Activated CD8-positive, alpha-beta memory T cell treated with anti-CD3 and anti-CD28 coated beads, Interleukin-2, amount 50 U/mL, for 48 hours (primary cell): ENCODE measurements at regions not wholly inside any gene's neighbourhood (a gene's known extent, or its start where the extent isn't known, plus 50 kb on each side); places are given as distances from the start of the nearest gene placed in this dataset.

Source experiments
- DNase-seq: peaks from one replicate; pipeline ENCODE4 v3.0.0-alpha.2; 2020

DNA sequence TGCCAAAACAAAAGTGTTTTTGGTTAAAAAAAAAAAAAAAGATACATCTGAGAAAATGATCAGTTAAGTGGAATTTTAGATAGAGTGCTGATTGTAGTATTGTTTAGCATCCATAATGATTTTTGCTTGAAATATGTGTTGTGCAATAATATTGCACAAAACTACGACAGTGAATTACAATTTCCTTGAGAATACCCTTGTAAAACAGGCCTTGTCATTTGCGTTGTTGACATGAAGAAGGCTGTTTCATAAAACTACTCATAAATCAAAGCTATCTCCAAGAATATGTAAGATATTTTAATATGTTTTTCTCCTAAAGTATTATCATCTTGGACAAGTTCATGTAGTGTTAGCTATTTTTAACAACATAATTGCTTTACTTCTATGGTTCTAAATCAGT lies 1077.0 kb downstream of the LRFN5 start:
- DNase-seq: no peak

DNA sequence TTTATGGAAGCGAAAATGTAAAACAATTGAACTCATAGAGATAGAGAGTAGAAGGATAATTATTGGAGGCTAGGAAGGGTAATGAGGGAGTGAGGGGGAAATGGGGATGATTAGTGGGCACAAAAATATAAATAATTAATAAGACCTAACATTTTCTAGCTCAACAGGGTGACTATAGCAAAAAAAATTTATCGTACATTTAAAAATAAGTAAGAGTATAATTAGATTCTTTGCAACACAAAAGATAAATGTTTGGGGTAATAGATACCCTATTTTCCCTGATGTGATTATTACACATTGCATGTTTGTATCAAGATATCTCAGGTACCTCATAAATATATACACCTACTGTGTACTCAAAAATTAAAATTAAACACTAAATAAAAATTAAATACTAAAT lies 1070.0 kb downstream of the LRFN5 start:
- no peak for DNase-seq

DNA sequence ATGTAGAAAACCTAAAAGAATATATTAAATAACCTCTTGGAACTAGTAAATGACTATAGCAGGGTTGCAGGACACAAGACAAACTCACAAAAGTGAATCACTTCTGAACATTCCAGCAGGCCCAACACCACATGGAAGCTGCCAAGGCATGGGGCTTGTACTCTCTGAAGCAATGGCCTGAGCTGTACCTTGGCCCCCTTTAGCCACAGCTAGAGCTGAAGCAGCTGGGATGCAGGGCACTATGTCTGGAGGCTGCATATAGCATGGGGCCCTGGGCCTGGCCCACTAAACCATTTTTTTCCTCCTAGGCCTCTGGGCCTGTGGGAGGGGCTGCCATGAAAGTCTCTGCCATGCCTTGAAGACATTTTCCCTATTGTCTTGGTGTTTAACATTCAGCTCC lies 1067.3 kb downstream of the LRFN5 start:
- no peak for DNase-seq

DNA sequence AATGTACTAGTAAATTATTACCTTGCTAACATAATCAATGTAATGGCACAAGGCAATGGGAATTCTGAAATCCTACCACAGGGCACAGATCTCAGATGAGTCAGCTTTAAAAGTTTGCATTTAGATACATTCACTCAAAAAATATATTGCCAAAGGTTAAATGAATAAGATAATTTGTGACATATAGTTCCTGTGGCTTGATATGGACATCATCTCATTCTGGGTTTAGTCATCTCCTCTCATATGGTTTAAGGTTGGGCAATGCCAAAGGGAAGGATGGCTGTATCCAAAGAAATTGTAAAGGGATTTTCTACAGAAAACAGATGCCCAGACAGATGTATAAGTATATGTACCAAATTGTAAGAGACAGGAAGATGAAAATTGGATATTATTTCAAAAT lies 1065.0 kb downstream of the LRFN5 start:
- no peak for DNase-seq

DNA sequence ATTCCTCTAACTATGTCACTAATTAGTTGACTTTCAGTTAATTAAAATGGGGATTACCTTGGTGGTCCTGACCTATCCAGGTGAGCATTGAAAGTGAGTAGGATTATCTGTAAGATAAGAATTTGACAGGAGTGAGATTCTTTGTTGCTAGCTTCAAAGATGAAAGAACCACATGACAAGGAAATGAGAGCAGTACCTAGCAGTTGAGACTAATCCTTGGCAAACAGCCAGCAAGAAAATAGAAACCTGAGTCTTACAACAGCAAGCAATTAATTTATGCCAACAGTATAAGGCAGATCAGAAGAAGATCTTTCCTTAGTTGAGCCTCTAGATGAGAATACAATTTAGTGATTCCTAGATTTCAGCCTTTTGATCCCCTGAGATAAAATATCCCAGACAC lies 1058.4 kb downstream of the LRFN5 start:
- no peak for DNase-seq

DNA sequence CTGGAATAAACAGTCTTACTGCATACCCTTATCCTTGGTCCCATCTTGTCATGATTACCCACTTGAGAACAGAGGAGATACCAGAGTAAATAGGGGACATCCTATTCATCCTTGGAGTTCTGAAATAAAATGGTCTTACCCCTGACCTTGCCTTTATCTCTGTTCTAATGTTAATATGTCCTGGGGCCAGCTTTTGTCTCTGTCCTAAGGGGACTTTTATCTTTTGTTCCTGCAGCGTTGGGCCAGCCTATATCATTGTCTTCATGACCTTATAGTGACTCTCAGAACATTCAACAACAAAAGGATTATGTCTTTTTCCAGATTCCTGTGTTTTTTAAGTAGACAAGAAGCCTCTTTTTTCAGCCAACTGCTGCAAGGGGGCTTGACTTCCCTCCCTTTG lies 1057.5 kb downstream of the LRFN5 start:
- DNase-seq: no peak

DNA sequence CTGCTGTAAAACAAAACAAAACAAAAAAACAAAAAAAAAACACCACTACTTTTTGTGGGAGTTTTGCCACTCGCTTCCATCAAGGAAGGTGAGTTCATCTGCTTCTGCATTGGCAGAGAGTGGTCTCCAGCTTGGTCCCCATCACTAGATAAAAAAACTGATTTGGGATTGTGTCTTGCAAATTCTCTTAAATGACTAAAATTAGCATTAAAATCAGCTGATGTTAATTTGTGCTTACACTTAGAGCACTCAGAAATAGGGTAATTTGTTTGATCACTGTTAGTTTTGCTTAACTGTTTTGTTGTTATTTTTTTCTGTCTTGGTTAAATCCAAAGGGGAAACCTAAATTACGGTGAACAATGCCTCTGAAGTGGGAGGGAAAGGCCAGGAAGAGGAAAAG lies 1048.0 kb downstream of the LRFN5 start:
- no peak for DNase-seq

DNA sequence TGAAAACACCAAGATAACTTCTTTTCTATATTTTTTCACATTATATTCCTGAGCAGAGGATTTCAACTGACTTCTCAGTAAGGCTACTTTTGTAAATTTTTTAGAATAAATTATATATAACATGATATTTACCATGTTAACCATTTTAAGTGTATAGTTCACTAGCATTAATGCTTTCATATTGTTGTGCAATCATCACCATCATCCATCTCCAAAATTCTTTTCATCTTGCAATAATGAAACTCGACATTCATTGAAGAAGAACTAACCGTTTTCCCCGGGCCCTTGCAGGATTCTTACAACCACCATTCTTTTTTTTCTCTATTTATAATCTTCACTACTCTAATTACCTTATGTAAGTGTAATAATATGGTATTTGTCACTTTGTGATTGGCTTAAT lies 1036.1 kb downstream of the LRFN5 start:
- no peak for DNase-seq

DNA sequence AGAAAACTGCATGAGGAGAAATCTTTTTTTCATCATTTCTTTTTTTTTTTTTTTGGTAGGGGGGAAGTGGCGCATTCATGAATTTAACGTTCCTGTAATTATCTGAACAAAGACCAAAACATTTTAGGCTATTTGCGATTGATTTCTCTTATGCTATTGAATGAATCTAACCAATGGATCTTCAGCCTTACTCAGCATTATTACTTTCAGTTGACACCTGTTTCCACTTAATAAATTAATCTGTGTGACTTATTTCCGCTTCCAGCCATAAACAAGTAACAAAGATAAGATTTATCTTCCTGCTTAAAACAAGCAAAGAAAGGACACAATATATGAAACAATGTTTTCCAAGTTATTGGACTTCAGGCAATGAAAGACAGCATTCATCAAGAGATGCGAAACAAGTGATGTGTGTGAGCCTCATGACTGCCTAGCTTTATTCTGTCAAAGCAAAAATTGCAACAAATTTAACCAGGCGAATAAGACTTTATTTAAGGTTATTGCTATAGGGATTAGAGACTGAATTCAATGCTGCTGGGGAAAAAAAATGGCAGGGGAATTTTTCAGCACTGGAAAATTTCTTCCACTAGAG lies 1026.9 kb downstream of the LRFN5 start:
- DNase-seq: no peak

DNA sequence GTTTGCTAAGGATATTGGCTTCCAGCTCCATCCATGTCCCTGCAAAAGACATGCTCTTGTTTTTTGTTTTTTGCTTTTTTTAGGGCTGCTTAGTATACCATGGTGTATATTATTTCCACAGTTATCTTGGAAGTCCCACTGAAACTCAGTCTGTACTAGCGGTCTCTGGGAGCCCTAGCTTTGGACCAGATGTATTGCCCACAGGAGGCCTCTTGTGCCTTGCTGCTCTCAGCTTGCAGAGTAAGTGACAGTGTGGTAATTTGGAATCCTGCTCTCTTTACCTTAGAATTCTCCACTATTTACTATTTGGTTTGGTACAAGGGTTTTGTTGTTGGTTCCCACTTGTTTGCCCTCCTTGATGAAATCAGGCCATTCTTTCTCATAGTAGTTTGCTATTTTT lies 1022.9 kb downstream of the LRFN5 start:
- DNase-seq: no peak

DNA sequence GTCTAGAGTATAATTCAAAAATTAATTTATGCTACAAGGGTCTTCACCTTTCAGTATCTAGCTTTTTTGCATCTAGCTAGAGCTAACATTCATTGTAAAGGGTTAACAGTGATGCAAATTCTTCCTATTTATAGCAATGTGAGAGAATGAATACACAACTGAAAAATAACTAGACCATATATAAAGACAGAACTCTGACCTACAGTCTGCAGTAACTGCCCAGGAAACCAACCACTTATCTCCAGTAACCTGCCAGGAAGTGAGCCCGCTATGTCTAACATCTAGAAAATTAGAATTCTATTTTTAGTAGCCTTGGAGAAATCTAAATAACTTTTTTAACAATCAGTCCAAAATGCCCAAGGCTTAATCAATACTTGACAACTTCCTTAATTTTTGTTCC lies 1021.9 kb downstream of the LRFN5 start:
- no peak for DNase-seq

DNA sequence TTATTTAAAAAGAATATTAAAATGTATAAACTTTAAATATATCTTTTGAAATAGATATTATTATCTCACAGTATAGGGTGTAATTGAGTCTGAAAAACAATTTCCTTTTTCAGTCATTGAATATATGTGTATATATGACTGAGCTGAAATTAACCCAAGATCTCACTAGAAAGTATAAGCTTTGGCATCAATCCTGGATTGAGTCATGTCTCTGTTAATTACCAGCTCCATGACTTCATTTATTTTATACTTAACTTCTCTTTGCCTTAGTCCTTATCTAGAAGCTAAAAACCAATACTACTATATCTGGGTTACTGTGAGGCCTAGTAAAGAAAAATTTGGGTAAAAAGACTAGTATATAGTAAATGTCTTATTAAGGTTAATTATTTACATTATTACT lies 1020.3 kb downstream of the LRFN5 start:
- no peak for DNase-seq

DNA sequence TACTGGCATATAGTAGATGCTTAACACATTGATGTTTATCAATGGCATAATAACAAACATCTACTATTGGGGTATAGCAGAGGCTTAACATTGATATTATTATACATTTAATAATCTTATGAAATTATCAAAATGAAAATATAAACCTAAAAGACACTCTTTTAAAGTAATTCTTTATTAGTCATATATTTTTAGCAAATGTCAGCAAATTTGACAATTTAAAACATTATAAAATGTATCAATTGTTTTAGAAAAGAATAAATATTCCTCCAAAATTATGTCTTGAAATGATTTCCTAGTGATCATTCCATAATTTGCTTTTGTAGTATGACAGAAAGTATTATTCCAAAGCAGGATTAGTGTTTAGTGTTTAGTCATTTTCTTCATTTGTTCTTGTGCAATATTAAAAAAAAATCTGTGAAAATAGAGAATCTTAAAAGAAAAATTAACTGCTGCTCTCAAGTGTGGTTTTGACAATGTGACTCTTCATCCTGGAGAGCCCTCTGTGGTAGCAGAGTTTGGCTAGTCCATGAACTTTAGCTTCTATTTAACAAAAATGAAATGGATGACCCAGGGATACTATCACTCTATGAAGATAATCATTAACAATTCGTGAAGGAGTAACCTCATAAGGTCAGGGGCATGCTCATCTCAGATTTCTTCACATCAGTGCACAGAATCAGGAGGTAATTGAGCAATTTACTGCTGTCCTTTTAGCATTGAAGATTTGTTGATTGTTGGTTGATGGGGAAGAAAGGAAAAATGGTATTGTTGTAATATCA lies 1018.5 kb downstream of the LRFN5 start:
- no peak for DNase-seq

DNA sequence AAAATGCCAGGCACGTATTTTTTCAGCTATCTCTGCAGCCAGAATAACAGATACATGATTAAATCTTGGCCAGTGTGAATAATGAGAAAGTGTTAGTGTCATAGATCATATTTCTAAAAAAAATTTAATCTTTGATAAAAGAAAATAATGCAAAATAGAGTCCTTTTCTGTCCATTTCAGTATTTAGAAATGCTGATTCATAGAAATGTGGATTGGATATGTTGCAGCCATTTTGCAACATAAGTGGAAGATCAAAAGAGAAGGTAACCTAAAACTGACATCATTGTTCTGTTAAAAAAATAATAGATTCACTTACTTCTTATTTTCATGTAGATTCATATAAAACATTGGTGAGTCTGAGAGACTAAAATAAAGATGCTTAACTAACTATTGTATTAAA lies 1010.3 kb downstream of the LRFN5 start:
- no peak for DNase-seq

DNA sequence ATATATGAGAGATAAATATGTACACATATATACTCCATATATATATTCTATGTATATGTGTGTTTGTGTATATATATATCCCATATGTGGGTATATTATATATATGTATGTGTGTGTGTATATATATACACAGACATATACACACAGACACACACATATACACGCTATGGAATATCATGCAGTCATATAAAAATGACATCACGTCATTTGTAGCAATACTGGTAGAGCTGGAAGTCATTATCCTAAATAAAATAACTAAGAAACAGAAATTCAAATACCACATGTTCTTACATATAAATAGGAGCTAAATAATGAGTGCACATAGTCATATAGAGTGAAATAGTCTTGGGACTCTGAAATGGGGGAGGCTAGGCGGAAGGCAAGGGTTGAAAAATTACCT lies 1000.2 kb downstream of the LRFN5 start:
- DNase-seq: no peak

DNA sequence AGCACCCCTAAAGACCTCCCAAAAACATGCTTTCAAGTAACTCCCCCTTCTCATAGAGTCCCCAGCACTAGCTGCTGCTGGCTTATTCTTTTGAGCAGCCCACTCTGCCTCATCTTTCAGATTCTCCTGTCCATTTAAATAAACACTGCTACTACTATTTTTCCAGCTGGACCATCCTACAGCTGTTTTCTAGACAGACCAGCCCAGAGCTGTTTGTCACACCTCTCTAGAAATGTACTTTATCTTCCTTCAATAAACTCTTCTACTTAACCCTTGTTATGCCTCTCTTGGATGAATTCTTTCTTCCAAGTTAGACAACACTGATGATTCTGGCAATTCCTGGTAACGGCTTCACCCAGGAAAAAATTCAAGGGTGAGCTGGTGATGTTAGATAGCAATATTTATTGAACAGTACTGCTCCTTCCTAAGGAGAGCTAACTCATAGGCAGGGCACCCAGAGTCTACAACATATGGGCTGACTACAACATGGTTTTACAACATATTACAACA lies 995.7 kb downstream of the LRFN5 start:
- DNase-seq: no peak

DNA sequence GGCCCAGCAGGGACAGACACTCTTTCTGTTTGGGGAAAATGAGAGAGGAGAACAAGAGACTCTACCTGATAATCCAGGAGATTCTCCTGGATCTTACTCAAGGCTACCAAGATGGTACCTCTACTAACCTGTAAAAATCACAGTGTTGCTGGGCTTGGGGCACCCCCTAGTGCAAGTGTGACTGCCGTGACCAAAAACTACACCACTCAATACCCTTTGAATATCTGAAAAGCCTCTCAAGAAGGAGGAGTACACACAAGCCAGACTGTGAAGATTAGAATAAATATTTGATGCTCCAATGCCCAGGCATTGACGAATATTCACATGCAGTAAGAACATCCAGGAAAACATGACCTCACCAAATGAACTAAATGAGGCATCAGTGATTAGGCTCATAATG lies 965.4 kb downstream of the LRFN5 start:
- no peak for DNase-seq

DNA sequence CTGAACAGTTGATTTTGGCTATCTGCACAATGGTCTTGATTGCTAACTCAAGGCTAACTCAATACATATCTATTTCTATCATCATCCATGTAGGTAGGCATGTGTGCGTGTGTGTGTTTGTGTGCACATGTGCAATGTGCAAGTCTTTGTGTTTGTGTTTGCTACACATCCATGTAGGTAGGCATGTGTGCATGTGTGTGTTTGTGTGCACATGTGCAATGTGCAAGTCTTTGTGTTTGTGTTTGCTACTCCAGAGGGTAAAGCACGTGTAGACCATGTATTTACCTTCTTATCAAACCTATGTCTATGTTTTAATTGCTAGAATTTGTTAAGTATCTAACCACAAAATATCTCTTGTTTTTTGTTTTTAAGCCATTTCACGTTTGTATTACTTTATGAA lies 962.6 kb downstream of the LRFN5 start:
- no peak for DNase-seq

DNA sequence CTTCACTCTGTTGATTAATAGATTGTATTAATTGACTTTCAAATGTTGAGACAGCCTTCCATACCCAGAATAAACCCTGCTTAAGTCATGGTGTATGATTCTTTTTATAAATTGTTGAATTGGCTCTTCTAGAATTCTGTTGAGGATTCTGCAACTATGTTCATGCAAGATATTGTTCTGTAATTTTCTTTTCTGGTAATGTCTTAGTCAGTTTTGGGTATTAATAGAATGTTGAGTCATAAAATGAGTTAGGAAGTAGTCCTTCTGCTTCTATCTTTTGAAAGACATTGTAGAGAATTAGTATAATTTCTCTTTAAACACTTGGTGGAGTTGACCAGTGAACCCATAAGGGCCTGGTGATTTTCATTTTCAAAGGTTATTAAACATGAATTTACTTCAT lies 958.9 kb downstream of the LRFN5 start:
- no peak for DNase-seq

DNA sequence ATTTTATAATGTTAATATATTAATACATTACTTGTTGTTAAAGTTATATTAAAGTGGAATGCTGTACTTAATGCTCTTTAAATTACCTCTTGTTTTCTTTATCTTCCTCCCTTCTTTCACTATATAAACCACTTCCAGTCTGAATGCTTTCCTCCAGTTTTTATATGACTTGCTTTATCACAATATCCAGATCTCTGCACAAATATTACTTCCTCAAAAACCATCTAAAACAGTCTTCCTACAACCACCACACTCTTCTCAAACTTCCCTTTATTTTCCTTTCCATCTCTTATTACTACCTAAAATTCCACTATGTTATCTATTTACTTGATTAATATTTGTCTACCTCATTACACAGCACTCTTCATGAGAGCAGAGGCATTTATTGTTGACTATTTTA lies 956.6 kb downstream of the LRFN5 start:
- no peak for DNase-seq

DNA sequence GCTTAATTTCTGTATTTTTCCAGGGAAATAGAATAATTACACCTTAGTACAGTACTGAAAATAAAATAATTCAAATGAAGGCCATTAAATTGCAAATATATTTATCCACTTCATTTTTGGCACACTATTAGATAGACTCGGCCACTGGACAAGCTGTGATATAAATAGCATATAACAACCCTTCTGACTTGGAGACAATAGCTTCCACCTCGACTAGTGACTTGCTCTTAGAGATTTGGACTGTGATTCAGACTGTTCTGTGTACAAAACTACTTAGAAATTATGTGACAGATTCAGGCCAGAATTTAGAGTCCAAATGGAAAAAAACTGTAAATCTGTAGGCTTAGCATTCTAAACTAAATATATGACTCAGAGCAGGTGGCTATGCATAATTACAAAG lies 949.9 kb downstream of the LRFN5 start:
- DNase-seq: no peak

DNA sequence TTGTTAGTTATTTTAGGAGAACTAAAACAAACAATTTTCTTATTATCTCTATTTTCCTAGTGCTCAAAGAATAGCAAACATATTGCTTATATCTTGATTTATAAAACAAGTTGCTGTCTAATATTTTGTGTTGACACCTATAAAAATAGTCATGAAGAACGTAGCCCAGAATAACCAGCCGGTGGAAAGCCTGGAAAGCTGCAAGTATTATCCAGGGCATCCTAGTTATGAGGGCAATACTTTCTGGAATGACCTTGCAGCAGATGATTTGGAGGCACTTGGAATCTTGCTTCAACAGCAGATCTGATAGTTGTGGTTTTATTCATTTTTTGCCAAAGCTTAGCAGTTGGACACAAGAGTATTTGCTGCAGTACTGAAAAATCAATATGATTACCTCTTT lies 948.7 kb downstream of the LRFN5 start:
- no peak for DNase-seq

DNA sequence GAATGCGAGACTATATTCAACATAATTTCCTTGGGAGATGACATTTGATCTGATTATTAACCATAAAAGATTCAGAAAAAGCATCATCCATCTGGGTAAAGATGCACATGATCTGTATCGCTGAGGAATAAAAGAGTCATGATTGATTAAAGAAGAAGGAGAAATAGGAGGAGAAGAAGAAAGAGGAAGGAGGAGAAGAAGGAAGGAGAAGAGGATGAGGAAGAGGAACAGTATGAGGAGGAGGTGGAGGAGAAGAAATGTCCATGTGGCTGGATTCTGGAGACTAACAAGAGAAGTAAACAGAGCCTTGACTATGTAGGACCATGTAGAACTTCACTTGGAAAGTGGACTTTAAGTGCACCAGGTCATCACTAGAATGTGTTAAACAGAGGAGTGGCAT lies 947.4 kb downstream of the LRFN5 start:
- no peak for DNase-seq

DNA sequence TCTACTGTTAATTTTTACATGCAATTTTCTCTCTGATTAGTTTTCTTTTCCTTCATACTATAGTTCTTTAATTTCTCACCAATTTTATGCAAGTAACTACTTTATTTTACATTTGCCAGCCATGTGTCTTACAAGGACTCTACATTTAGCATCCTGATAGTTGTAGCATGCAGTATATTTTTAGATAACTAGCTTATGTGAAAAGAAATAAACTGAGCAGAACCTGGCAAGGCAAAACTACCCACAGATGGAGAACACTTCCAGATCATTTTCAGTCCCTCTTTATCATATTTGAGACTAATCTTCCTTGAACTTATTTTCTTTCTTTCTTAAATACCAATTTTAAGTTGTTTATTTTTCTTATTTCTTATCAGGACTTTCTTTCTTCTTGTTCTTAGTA lies 943.6 kb downstream of the LRFN5 start:
- no peak for DNase-seq

DNA sequence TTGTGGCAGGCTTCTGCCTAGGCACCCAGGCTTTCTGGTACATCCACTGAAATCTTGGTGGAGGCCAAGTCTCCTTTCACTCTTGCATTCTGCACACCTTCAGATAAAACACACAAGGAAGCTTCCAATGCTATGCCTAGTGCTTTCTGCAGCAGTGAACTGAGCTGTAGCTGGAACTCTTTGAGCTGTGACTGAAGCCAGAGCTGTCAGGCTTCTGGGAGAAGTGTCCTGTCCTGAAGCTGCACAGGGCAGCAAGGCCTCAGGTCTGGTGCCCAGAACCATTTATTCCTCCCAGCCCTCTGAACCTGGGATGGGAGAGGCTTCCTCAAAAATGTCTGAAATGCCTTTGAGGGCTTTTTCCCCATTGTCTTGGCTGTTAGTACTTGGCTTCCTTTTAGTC lies 941.7 kb downstream of the LRFN5 start:
- no peak for DNase-seq
